Bronchial epithelial cell (primary cell): ENCODE measurements at regions not wholly inside any gene's neighbourhood (a gene's known extent, or its start where the extent isn't known, plus 50 kb on each side); places are given as distances from the start of the nearest gene placed in this dataset.

Experiments
- DNase-seq: peaks from one replicate; pipeline ENCODE4 v3.0.0-alpha.2; 2010; ENCODE audit warnings: low read depth
- FAIRE-seq: peaks from 2 replicates; lab custom pipeline; 2011; peaks lifted over from hg19 to GRCh38; lab: Jason Lieb, UNC
- H3K27me3 ChIP-seq: 2 replicates; pipeline ENCODE4 v1.5.1; 2011; ENCODE audit warnings: low read length; ENCODE audit not compliant: control insufficient read depth, insufficient read depth
- H3K36me3 ChIP-seq: 2 replicates; pipeline ENCODE4 v1.5.1; 2011; ENCODE audit warnings: low read length; ENCODE audit not compliant: control insufficient read depth, insufficient read depth
- H3K4me3 ChIP-seq: 2 replicates; pipeline ENCODE4 v1.5.1; 2011; ENCODE audit warnings: mild to moderate bottlenecking, low read depth, low read length, control low read depth
- TF ChIP-seq, protein P1 (sequence below): IDR thresholded peaks from 2 replicates; pipeline ENCODE4 v1.5.1; 2011; ENCODE audit warnings: mild to moderate bottlenecking, moderate library complexity, low read length, control low read depth, inconsistent platforms; ENCODE audit not compliant: insufficient read depth, severe bottlenecking

DNA sequence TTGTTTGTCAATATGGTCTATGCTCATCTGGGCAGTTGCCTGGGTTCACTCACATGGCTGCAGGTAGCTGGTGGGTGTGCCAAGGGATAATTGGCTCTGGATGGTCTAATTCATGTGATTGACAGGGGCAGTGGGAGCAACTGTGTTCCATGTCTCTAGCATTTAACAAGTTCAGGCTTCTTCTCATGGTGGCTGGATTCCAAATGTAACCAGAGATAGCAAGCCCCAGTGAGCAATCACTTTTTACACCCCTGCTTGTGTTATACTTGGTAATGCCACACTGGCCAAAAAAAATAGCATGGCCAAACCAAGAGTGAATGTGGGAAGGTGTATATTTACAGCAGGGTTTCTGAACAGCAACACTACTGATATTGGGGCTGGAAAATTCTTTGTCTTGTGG, 89.6 kb upstream of the TNFSF11 start:
- TF ChIP-seq, protein P1, sequence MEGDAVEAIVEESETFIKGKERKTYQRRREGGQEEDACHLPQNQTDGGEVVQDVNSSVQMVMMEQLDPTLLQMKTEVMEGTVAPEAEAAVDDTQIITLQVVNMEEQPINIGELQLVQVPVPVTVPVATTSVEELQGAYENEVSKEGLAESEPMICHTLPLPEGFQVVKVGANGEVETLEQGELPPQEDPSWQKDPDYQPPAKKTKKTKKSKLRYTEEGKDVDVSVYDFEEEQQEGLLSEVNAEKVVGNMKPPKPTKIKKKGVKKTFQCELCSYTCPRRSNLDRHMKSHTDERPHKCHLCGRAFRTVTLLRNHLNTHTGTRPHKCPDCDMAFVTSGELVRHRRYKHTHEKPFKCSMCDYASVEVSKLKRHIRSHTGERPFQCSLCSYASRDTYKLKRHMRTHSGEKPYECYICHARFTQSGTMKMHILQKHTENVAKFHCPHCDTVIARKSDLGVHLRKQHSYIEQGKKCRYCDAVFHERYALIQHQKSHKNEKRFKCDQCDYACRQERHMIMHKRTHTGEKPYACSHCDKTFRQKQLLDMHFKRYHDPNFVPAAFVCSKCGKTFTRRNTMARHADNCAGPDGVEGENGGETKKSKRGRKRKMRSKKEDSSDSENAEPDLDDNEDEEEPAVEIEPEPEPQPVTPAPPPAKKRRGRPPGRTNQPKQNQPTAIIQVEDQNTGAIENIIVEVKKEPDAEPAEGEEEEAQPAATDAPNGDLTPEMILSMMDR = no peak
- Histone ChIP-seq H3K4me3 (no peak overlapping the region), H3K27me3 (no peaks in the 10 kb centered on the region), H3K36me3 (no peaks in the 10 kb centered on the region)
- DNase-seq (peak; percentile 83), FAIRE-seq (peak; percentile 58)

DNA sequence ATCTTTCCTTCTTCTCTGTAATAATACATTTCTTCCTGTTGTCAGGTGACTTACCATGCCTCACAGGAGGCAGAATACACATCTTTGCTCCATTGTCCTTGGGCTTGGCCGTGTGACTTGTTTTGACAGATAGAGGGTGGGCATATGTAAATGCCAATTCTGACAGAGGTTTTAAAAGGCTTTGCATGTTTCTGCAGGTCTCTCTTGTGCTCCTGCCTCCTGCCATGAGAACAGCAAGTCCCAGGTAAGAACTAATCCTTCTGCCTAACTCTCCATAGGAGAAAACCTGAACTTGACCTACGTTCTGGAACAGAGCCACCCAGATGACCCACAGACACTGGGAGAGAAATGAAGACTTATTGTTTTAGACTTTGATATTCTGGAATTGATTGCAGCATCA, 88.7 kb upstream of the TNFSF11 start:
- TF ChIP-seq, protein P1 = no peak
- DNase-seq = peak; percentile 82
- no peaks in the 10 kb centered on the region for H3K36me3 ChIP-seq
- FAIRE-seq = no peak
- no peaks in the 10 kb centered on the region for H3K27me3 ChIP-seq
- no peak overlapping the region for H3K4me3 ChIP-seq

DNA sequence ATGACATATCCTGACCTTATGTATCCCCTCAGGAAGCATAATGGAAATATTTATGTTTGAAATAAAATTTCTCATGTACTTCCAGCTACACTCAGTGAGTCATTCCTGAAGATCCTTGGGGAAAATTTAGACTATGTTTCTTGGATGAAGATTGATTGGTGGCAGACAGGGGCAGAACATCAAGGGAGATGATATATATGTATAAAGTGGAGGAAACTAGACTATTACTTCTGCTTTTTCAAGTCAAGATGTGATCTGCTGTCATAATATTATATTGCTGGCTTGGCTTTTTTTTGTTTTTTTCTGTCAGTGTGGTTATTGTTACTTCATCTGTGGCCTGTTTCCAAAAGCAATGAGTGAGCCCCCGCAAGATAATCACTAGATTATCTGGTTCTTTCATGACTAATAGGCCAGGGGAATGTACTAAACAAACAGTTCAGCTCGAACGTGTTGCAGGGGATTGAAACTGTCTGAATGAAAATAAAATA, 87.2 kb upstream of the TNFSF11 start:
- peak; percentile 95 for DNase-seq
- TF ChIP-seq, protein P1 = no peak
- no peak for FAIRE-seq
- Histone ChIP-seq H3K4me3 (peak overlapping the region; percentile 1), H3K27me3 (no peaks in the 10 kb centered on the region), H3K36me3 (no peaks in the 10 kb centered on the region)

DNA sequence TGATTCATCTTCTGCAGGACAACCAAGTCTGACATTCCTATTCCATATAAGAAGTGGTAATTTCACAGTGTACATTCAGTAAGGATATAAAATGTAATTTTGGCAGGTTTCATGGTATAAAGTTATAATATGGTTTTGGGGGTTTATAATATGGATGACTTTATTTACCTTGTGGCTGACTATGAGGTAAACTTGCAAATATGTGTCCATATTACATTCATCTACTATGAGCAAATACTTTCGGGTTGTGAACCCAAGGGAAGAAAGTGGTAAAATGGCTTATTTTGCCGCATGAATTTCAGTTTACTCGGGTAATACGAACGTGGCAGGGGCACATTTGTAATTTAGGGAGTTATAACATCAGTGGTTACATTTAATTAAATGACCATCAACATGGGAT, 86.7 kb upstream of the TNFSF11 start:
- no peaks in the 10 kb centered on the region for H3K36me3 ChIP-seq
- no peaks in the 10 kb centered on the region for H3K27me3 ChIP-seq
- TF ChIP-seq, protein P1 = no peak
- peak; percentile 84 for DNase-seq
- no peak overlapping the region for H3K4me3 ChIP-seq
- FAIRE-seq = no peak

DNA sequence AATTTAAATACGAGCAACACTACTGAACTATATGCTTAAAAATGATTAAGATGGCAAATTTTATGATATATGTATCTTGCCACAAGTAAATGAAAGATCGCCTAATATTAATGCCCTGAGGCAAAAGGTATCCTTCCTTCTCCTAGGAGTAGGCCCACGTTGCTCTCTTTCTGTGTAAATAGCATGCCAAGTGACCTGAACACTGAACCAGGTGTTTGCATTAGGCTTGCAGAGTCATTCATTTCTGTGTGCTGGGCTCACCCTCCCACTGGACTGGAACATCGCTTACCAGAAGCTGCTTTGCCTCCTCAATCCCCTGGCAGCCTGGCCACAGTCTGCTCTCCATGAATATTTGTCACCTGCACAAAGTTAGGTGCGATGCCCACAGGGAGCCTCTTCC, 83.3 kb upstream of the TNFSF11 start:
- no peaks in the 10 kb centered on the region for H3K27me3 ChIP-seq
- H3K4me3 ChIP-seq = no peak overlapping the region
- FAIRE-seq (no peak), DNase-seq (no peak)
- H3K36me3 ChIP-seq = no peaks in the 10 kb centered on the region
- TF ChIP-seq, protein P1 = no peak

DNA sequence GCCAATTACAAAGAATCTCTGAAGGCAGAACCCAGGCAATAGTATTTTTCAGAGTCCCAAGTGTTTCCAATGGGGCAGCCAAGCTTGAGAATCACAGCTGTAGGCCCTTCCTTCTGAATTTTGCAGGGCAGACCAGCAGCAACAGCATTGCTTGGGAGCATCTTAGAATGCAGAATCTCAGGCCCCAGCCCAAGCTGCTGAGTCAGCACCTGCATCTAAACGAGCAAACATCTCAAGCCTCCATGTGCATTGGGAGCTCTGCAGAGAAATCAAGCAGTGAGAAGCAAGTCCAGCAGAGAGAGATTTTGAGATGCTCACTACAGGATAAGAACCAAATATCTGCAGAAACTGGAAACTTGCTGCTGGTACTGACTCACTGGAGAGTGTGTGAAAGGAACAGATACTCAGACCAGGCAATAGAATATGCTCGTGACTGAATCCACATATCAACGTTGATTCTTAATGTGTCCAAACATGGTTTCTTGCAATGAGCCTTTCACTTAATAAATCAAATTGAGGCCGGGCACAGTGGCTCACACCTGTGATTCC, 81.5 kb upstream of the TNFSF11 start:
- no peak overlapping the region for H3K4me3 ChIP-seq
- H3K36me3 ChIP-seq = no peaks in the 10 kb centered on the region
- no peak for FAIRE-seq

More for the DNA sequence above, 81.5 kb upstream of the TNFSF11 start:
- DNase-seq = no peak
- TF ChIP-seq, protein P1 = no peak
- H3K27me3 ChIP-seq = no peaks in the 10 kb centered on the region
